ENCODE measurements at regions not wholly inside any gene's neighbourhood (a gene's known extent, or its start where the extent isn't known, plus 50 kb on each side); places are given as distances from the start of the nearest gene placed in this dataset.

DNA sequence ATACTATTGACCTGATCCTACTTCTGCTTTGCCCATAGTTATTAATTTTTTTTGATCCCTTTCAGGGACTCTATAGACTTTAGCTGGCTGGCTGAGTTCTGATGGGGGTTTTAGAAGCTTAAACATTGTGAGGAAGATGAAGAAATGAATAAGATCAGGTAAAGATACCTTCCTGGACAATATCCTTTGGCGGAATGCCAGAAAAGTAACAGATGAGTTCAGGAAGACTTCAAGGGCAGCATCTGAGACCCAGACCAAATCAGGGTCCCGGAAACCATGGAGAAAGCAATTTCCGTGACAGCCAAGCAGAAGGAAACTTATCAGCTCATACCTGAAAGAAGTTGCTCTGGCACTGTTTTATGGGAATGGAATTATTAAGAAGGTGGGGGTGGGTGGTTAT is 100.4 kb downstream of the XCL2 start:
- TF ChIP-seq, protein P1, sequence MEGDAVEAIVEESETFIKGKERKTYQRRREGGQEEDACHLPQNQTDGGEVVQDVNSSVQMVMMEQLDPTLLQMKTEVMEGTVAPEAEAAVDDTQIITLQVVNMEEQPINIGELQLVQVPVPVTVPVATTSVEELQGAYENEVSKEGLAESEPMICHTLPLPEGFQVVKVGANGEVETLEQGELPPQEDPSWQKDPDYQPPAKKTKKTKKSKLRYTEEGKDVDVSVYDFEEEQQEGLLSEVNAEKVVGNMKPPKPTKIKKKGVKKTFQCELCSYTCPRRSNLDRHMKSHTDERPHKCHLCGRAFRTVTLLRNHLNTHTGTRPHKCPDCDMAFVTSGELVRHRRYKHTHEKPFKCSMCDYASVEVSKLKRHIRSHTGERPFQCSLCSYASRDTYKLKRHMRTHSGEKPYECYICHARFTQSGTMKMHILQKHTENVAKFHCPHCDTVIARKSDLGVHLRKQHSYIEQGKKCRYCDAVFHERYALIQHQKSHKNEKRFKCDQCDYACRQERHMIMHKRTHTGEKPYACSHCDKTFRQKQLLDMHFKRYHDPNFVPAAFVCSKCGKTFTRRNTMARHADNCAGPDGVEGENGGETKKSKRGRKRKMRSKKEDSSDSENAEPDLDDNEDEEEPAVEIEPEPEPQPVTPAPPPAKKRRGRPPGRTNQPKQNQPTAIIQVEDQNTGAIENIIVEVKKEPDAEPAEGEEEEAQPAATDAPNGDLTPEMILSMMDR (IDR thresholded peaks at IDR 0.05; ENCODE audit: low read depth, low read length): no peak
- TF ChIP-seq EZH2phosphoT487 (IDR thresholded peaks at IDR 0.05; ENCODE audit: low read depth): no peak
